ENCODE measurements at regions not wholly inside any gene's neighbourhood (a gene's known extent, or its start where the extent isn't known, plus 50 kb on each side); places are given as distances from the start of the nearest gene placed in this dataset.
"Not testable (repeated sequence)": the region's sequence is repeated elsewhere in the genome, so short reads cannot be mapped to it uniquely, and the experiment has no call there.

DNA sequence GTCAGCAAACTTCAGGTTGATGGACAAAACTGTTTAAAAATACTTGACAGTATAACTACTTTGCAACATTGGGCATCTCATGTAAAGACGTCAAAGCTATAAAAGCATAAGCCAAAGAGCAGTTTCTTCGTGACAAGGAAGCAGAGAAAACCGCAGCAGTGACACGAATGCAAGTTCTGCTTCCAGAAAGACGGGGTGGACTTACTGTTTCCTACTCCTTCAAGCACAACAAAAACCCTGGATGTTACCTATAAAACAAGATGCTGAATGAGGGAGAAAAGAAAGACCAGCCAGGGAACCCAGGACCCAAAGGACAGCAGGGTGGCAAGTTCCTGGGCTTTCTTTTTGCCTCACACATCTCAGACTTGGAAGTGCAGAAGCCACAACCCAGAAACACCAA, 98.0 kb downstream of the DLL1 start:
- DNase-seq = no peak

DNA sequence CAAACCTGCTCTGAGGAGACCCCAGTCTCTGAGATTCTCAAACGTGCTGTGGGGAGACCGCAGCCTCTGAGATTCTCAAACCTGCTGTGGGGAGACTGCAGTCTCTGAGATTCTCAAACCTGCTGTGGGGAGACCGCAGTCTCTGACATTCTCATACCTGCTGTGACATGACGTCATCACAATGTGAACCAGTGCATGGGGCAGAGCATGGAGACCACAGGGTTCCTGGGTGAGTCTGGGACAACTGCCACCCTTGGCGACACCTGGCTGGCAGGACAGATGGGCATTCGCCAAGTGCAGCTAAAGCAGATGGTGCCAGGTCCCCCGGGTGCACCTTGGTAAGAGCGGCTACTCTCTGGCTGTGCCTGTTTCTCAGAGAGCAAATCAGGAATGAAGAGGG, 98.8 kb downstream of the DLL1 start:
- DNase-seq = not testable (repeated sequence)

DNA sequence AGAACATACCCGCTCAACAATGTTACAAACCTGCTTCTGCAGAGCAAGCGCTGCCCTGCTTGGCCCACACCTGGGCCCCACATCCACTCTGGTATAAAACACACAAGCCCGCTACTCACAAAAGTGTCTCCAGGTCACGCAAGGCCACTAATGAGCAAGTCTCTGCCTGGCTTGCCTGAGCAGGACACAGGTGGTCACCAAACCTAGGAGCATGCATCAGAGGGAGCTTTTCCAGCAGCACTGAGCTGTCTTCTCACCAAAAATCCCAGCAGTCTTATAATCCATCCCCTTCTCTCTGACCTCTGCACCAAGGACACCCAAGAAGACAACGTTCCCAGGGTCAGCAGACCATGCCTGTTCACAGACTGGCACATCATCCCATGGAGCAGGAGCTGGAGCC, 100.8 kb downstream of the DLL1 start:
- no peak for DNase-seq

DNA sequence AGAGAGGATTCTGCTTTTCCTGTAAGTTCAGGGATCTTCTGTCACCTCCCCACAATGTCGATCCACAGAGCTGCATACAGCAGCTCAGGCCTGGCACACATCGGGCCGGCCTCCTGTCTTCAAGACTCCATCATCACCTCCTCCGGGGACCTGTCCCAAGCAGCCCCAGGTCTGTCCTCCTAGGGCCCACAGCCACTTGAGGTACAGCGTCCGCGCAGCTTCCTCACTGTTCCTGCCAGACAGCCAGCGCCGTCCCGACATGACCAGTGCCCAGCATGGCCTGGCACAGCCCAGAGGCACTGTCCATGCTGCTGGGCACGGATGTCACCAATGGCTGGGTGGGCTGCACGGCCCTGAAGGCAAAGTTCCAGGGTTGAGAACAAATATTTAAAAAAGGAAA, 101.6 kb downstream of the DLL1 start:
- no peak for DNase-seq

- no peak for DNase-seq
These were observed 102.3 kb downstream of the DLL1 start for GRCh38 chr6:170188571-170189001.

DNA sequence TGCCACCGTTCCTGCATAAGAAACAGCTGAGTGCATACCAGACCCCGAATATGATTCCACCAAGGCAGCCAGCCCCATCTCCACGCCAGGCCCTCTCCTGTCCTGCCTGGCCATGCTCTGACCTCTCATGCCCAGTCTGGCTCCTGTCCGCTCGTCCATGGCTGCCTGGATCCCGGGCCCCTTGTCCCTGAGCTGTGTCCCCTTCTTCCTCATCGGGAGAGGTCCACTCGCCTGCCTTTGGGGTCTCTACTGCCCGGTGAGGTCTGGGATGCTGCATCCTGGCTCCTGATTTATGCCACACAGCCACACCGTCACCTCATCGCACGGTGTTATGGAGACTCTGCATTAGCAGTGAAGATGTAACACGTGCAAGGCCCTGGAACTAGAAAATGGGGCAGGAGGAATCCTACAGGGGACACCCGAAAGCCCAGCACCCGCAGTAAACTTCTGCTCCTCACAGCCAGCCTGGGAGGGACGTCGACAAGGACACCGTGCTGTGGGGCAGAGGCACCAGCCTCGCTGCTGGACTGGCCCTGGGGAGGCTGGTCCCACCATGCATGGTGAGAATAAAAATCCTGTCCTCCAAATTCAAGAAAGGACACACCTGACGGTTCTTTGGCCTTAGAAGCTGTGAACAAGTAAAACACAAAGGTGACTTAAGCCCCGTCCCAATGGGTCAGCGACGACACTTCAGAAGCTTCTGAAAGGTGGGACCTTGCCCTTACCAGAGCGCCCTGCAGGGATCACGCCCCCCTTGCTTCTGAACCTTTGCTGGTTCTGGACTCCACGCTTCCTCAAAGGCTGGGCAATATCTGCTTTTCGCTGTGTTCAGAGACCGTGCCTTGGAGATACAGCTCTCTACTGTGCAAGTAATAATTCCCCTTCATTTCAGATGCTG, 103.0 kb downstream of the DLL1 start:
- DNase-seq = no peak

- DNase-seq = no peak
These were observed 103.8 kb downstream of the DLL1 start for GRCh38 chr6:170186941-170187668.

DNA sequence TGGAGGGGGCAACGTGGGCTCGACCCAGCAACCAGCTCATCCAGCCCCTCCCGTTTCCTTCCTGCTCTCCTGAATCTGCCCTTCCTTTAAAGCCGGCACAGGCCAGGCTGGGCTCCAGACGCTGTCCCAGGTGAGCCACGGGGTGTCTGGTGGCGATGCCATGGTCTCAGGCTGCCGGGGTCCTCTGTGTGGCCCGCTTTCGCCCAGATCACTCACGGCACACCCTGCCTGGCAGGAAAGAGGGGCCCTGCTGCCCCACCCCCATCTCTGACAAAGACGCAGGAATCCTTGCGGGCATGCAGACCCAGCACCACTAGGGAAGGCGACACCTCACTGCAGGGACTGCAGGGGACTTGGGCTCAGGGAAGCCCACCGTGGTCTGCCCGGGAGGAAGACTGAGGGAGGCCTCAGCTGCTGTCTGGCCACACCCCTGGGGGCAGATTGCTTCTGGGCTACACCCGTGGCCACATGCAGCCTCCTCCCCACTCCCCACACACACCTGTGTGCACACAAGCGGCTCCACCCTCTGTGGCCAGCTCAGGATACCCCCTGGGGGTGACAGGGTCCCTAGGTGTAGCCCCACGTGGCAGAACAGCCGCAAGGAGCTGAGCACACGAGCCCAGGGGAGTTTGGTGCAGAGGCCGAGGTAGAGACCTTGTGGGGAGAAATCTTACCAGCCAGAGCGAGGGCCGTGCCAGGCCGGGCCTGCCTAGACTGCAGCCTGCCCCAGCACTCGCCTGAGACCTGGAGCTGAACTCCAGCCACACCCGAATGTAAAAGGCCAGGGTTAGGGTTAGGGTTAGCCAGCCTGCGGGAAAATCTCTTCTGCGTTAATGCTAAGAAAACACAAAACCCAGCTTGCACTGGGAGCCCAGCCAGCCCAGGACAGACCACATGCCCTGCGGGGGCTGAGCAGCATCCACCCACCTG, 104.6 kb downstream of the DLL1 start:
- DNase-seq = no peak

- DNase-seq = no peak
These were observed 105.5 kb downstream of the DLL1 start for GRCh38 chr6:170185175-170185978.

GRCh38 chr6:170184316-170184715, 106.6 kb downstream of the DLL1 start:
- DNase-seq = no peak

DNA sequence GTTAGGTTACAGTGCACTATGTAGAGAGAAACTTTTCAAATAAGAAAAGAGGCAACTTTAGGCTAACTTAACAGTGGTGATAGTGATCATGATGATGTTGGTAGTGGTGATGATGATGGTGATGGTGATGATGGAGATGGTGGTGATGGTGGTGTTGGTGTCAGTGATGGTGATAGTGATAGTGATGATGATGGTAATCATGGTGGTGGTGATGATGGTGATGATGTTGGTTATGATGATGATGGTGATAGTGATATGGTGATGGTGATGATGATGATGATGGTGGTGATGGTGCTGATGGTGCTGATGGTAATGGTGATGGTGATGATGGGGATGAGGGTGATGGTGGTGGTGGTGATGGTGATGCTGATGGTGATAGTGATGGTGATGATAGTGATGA, 107.4 kb downstream of the DLL1 start:
- DNase-seq = no peak

DNA sequence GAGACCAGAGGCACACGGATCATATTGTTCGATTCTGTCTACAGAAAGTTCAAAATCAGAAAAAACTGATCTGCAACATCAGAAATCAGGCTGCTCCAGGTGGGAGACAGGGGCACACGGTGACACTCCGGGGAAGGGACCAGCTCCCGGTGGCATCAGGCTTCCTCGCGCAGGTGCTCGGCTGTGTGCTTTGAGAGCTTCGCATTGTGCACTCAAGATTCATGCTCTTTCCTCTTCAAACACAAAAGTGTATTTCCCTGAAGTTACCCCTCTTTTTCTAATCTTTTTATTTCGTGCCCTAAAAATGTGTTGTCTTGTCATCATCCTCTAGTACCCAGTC, 108.1 kb downstream of the DLL1 start:
- no peak for DNase-seq

GRCh38 chr6:170182093-170182780, 108.6 kb downstream of the DLL1 start:
- DNase-seq = no peak

DNA sequence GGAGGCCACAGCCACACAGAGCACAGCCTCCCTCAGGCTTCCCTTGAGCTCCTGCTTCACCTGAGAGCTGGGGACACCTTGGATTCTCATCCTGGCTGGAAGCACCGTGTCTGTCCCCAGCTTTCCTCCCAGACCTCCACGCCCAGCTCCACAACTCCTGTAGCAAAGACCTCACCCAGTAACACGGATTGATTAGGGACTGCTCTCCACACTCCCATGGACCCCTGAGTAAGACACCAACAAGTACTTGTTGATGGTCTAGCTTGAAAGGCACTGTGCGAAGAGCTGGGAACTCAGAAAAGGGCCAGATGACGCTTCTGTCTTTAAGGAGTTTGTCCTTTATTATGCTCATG, 109.6 kb downstream of the DLL1 start:
- no peak for DNase-seq

DNA sequence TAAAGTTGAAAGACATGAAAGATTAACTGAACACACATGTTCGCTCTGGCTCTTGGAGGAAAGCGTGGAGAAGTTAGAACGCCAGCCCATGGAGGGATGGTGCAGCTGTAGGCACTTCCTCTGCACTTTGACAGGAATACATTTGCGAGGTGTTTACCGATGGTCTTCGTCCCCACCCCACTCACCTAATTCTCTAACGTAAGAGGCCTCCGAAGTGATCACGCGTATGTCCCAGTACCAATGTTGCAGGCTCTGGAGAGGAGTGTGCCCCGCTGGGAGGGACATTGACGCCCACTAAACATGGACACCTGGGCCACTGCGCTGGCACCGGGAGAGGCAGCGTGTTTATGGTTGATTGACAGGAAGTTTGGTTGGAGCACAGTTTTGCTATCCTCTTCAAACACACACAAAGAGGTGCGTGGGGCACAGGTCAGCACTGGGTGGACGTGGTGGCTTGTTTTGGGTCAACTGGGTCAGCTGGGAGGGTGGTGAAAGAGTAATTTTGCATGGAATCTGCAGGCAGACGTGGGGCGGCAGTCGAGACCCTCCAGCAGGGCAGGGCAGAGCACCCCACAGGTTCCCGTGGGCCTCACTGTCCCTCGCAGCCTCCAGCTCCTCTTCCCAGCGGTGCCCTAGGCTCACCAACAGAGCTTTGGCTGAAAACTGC, 110.1 kb downstream of the DLL1 start:
- no peak for DNase-seq

DNA sequence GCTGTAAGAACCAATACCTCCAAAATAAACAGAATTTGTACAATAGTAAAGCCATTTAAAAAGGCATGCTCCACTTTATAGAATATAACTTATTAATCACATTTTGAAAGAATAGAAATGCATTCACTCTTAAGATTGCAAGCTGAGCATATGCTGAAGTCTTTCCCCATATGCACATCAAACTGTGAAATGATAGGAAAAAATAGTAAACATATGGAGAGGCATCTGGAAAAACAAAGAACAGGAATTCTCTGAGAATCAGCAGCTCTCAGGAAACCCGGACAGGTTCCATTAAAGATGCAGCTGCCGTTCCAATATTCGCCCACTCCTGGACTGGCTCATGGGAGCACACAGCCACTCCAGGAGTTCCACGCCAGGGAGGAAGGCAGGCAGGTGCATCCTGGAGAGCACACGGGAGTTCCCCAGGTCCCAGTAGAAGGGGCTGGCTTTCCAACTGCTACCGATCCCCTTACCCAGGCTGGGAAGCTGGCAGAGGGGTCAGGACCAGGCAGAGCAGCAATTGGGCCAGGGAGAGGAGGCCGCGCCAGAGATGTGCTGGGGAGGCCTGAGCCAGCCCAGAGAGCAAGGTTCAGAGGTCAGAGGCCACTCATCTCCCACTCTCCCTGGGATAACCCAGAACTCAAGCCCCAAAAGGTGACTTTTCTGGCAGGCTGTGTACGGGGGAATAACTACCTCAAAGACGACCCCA, 111.1 kb downstream of the DLL1 start:
- DNase-seq = peak; percentile 11

DNA sequence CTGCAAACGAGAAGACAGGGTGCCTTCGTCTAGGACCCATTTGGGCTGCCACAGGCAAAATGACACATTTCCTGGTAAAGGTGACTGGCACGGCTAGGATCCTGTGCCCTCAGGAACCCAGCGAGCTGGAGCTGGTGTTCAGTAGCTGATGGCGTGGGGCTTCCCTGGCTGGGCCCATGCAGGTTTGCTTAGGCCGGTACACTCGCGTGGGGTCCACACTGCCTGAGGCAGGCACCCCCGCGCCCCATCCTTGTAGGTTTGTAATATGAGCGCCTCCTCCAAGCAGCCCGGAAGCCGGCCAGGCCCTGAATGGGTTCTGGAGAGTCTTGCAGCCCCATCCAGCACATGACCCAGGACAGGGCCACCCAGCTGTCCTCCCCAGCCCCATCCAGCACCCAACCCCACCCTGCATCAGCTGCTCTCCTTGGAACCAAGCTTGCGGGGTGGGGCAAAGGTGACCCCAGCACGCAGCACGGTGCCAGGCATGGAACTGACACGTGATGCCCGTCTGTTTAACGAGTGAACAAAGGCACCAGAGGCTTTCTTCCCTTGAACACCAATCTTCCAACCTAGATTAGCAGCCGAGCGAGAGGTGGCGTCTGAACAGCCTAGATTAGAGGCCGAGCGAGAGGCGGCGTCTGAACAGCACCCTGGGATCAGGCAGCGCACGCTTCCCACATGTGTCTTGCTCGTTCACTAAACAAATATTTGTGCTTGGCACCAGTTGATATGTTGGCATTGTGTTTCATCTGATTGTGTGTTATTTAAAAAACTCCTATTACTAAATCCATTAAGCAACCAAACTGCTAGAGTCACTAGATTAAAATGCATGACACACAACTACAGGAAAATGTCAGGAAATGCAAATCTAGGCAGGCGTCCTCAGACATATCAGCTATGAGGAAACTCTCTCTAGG, 112.1 kb downstream of the DLL1 start:
- peak; percentile 24 for DNase-seq

DNA sequence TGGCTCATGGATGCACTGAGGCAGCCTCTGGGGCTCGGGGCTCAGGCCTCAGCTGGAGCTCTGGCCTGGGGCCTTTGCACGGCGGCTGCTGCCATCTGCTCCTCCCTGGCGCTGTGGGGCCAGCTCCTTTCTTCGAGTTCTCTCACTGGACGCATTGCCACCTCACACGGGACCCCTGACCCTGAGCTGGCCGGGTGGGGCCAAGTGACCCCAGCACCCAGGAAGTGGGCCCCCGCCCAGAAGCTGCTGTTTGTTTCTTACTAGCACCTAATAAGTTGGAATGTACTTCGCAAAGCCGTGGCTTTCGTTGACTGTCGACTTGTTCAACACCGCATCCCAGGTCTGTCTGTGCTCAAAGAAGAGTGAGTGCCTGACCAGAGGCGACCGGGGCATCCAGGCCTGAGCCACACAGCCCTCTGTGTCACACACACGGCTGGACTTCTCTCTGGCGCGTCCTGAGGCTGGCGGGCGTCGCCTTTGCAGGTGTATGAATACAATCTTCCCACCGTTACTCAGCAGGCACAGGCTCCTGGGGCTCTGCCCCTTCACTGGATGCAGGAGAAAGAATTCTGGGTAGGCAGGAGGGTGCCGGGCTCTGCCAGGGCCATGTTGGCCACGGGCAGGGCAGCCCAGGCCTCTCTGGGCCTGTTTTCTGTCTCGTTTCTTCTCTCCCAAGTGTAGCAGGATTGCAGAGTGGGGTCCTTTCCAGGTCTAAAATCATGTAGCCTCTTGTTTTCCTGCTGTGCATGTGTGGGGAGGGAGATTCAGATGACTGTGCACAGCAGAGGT, 112.9 kb downstream of the DLL1 start:
- DNase-seq = no peak

Measured in DMS79 treated with DMSO at 0.1 percent for 48 hours (cell line).